ENCODE measurements at regions not wholly inside any gene's neighbourhood (a gene's known extent, or its start where the extent isn't known, plus 50 kb on each side); places are given as distances from the start of the nearest gene placed in this dataset.

DNA sequence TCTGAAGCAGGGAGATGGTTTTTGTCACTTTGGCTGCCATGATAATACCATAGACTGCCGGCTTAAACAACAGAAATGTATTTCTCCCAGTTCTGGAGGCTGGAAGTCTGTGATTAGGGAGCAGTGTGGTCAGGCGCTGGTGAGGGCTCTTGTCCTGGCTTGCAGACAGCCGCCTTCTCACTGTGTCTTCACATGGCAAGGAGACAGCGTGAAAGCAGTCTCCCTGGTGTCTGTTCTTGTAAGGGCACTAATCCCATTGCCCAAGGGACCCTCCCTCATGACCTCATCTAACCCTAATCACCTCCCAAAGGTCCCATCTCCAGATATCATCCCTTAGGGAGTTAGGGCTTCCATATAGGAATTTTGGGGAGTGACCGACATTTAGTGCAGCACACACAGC, 167.0 kb downstream of the ENGASE start:
- no peaks in the 10 kb centered on the region for H3K4me1 ChIP-seq (replicated peaks; ENCODE audit: insufficient read depth)
- H3K27ac ChIP-seq, result no peak overlapping the region
- no peaks in the 10 kb centered on the region for H3F3A ChIP-seq (ENCODE audit: insufficient read depth, low read depth)
- H3K9me2 ChIP-seq (ENCODE audit: insufficient read depth), result no peaks in the 10 kb centered on the region
- H3K27me3 ChIP-seq (ENCODE audit: insufficient read depth, low read depth), result peaks cover 74% of the 10 kb centered on the region
- intact Hi-C loops (cut with micrococcal nuclease; ENCODE audit: unreplicated experiment), result no loop called here
- TF ChIP-seq, protein P1, sequence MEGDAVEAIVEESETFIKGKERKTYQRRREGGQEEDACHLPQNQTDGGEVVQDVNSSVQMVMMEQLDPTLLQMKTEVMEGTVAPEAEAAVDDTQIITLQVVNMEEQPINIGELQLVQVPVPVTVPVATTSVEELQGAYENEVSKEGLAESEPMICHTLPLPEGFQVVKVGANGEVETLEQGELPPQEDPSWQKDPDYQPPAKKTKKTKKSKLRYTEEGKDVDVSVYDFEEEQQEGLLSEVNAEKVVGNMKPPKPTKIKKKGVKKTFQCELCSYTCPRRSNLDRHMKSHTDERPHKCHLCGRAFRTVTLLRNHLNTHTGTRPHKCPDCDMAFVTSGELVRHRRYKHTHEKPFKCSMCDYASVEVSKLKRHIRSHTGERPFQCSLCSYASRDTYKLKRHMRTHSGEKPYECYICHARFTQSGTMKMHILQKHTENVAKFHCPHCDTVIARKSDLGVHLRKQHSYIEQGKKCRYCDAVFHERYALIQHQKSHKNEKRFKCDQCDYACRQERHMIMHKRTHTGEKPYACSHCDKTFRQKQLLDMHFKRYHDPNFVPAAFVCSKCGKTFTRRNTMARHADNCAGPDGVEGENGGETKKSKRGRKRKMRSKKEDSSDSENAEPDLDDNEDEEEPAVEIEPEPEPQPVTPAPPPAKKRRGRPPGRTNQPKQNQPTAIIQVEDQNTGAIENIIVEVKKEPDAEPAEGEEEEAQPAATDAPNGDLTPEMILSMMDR (conservative IDR thresholded peaks at IDR 0.05), result no peak
- TF ChIP-seq EZH2 (IDR thresholded peaks at IDR 0.05; ENCODE audit: low read depth), result no peak
- H3K79me2 ChIP-seq (ENCODE audit: low read depth), result no peaks in the 10 kb centered on the region
- CTCF ChIA-PET, result no interaction called here
- POLR2A ChIA-PET (ENCODE audit: unreplicated experiment), result no interaction called here
- no peak overlapping the region for H3K4me3 ChIP-seq
- no peak overlapping the region for H2AFZ ChIP-seq
- BruUV-seq (replicated peaks), result no TSS peak
- no peak overlapping the region for H3K4me2 ChIP-seq
- no peak for DNase-seq
- no peaks in the 10 kb centered on the region for H4K20me1 ChIP-seq (ENCODE audit: insufficient read depth)
- no peaks in the 10 kb centered on the region for H3K36me3 ChIP-seq (ENCODE audit: low read depth)
- no peaks in the 10 kb centered on the region for H3K9me3 ChIP-seq (ENCODE audit: insufficient read depth, low read depth)

DNA sequence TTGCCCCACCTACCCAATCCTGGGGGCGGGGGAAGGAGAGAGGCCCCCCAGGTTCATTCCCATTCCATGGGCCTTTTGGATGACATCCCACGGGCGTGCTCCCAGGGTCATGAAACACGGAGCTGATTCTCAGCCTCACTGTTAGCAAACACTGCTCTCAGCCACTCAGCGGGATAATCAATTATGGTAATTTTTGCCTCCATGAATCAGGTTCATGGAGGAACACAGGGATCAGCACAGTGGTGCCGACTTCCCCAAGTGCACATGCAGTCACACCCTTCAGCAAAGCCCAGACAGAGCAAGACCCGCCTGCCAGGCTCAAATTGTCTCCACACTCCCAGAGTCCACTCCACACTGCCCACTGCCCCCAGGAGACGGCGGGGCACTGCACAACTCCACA, 164.6 kb downstream of the ENGASE start:
- H3K27ac ChIP-seq, result no peak overlapping the region
- no peaks in the 10 kb centered on the region for H3K79me2 ChIP-seq (ENCODE audit: low read depth)
- ChIA-PET POLR2A (ENCODE audit: unreplicated experiment) (no interaction called here), CTCF (no interaction called here)
- H3K4me1 ChIP-seq (replicated peaks; ENCODE audit: insufficient read depth), result no peaks in the 10 kb centered on the region
- no peak for DNase-seq
- no peaks in the 10 kb centered on the region for H3K36me3 ChIP-seq (ENCODE audit: low read depth)
- TF ChIP-seq, protein P1 (conservative IDR thresholded peaks at IDR 0.05), result no peak
- no peak for TF ChIP-seq EZH2 (IDR thresholded peaks at IDR 0.05; ENCODE audit: low read depth)
- H3K27me3 ChIP-seq (ENCODE audit: insufficient read depth, low read depth), result peaks cover 82% of the 10 kb centered on the region
- intact Hi-C loops (cut with micrococcal nuclease; ENCODE audit: unreplicated experiment), result no loop called here
- no peaks in the 10 kb centered on the region for H3K9me2 ChIP-seq (ENCODE audit: insufficient read depth)
- H3K9me3 ChIP-seq (ENCODE audit: insufficient read depth, low read depth), result no peaks in the 10 kb centered on the region
- H3K4me2 ChIP-seq, result no peak overlapping the region
- H3F3A ChIP-seq (ENCODE audit: insufficient read depth, low read depth), result no peaks in the 10 kb centered on the region
- no peak overlapping the region for H3K4me3 ChIP-seq
- no TSS peak for BruUV-seq (replicated peaks)
- no peaks in the 10 kb centered on the region for H4K20me1 ChIP-seq (ENCODE audit: insufficient read depth)
- H2AFZ ChIP-seq, result no peak overlapping the region

DNA sequence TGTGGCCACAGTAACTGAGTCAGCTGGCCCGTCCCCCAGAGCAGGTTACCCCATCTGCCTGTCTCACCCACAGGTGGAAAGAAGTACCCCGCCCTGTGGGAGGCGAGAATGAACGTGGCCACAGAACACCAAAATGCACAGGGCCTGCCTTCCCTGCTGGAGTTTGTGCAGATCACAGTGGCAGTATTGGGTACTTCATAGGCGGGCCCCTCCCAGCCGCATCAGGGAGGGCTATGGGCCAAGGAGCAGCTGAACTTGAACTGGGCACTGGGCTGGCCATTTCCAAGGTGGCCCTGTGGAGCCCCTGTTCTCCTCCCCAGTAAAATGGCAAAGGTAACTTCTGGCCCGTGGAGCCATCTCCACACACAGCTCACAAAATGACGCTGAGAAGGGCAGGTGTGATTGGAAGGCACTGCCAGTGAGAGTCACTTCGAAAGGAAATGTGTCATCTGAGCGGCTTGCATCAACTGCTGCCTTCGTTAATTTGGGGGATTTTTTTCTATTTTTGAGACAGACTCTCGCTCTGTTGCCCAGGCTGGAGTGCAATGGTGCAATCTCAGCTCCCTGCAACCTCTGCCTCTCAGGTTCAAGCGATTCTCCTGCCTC, 162.9 kb downstream of the ENGASE start:
- TF ChIP-seq EZH2 (IDR thresholded peaks at IDR 0.05; ENCODE audit: low read depth), result no peak
- TF ChIP-seq, protein P1 (conservative IDR thresholded peaks at IDR 0.05), result no peak
- Histone ChIP-seq H3K4me3 (no peak overlapping the region), H3K27me3 (ENCODE audit: insufficient read depth, low read depth) (peaks cover 85% of the 10 kb centered on the region), H3K4me1 (replicated peaks; ENCODE audit: insufficient read depth) (no peaks in the 10 kb centered on the region), H4K20me1 (ENCODE audit: insufficient read depth) (no peaks in the 10 kb centered on the region), H3K9me3 (ENCODE audit: insufficient read depth, low read depth) (no peaks in the 10 kb centered on the region), H3K36me3 (ENCODE audit: low read depth) (no peaks in the 10 kb centered on the region), H3F3A (ENCODE audit: insufficient read depth, low read depth) (no peaks in the 10 kb centered on the region), H3K9me2 (ENCODE audit: insufficient read depth) (no peaks in the 10 kb centered on the region), H2AFZ (no peak overlapping the region), H3K79me2 (ENCODE audit: low read depth) (no peaks in the 10 kb centered on the region), H3K27ac (no peak overlapping the region), H3K4me2 (no peak overlapping the region)
- intact Hi-C loops (cut with micrococcal nuclease; ENCODE audit: unreplicated experiment), result no loop called here
- no TSS peak for BruUV-seq (replicated peaks)
- no peak for DNase-seq
- ChIA-PET CTCF (no interaction called here), POLR2A (ENCODE audit: unreplicated experiment) (no interaction called here)
